GM19395 (cell line): ENCODE measurements at regions not wholly inside any gene's neighbourhood (a gene's known extent, or its start where the extent isn't known, plus 50 kb on each side); places are given as distances from the start of the nearest gene placed in this dataset.
"Not testable (repeated sequence)": the region's sequence is repeated elsewhere in the genome, so short reads cannot be mapped to it uniquely, and the experiment has no call there.

Source experiments
- ATAC-seq: cut with Tn5 transposase; IDR thresholded peaks from one replicate; pipeline ENCODE4 v1.9.1; 2021; ENCODE audit warnings: mild to moderate bottlenecking, moderate library complexity; ENCODE audit not compliant: unreplicated experiment

DNA sequence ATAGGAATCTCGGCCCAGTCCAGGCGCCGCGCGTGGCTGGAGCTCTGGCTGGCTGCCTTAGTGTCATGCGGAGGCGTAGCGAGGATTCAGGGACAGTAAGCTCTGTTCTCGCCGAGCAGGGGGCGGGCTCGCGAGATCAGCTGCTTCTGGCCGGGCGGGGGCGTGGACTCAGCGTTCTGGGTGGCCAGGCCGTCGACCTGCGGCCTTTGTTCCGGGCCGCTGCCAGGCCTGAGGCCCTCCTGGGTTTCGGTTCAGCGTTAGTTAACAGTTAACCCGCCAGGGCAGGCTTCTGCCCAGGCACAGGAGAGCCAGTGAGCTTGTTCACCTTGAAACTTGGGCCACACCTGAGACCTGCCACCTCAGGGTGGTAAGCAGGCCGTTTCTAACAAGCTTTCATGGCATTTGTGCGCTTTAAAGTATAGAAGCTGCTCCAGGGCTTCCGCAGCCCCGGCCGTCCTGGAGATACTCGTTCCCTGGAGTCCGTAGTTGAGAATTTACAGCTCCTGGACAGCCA, 332.2 kb upstream of the SGCG start:
- no peak for ATAC-seq

DNA sequence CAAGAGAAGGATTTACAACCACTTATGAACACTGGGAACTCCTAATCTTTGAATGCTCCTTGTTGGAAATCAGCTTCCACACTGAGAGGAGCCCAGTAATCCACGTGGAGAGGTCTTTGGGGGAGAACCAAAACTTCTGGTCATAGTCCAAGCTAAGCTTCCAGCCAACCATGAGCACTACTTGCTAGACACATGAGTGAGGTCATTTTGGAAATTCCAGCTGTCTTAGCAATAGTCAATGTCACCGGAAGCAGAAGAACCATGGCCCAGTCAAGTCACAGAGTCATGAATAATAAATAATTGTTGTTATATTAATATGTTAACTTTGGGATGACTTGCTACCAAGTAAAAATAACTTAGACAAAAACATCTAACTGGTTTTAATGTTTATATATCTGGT, 324.9 kb upstream of the SGCG start:
- no peak for ATAC-seq

DNA sequence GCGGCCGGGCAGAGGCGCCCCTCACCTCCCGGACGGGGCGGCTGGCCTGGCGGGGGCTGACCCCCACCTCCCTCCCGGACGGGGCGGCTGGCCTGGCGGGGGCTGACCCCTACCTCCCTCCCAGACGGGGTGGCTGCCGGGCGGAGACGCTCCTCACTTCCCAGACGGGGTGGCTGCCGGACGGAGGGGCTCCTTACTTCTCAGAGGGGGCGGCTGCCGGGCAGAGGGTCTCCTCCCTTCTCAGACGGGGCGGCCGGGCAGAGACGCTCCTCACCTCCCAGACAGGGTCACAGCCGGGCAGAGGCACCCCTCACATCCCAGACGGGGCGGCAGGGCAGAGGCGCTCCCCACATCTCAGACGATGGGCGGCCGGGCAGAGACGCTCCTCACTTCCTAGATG, 321.8 kb upstream of the SGCG start:
- ATAC-seq, result not testable (repeated sequence)

DNA sequence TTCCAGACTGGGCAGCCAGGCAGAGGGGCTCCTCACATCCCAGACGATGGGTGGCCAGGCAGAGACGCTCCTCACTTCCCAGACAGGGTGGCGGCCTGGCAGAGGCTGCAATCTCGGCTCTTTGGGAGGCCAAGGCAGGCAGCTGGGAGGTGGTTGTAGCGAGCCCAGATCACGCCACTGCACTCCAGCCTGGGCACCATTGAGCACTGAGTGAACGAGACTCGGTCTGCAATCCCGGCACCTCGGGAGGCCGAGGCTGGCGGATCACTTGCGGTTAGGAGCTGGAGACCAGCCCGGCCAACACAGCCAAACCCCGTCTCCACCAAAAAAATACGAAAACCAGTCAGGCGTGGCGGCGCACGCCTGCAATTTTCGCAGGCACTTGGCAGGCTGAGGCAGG, 321.4 kb upstream of the SGCG start:
- ATAC-seq, result not testable (repeated sequence)

DNA sequence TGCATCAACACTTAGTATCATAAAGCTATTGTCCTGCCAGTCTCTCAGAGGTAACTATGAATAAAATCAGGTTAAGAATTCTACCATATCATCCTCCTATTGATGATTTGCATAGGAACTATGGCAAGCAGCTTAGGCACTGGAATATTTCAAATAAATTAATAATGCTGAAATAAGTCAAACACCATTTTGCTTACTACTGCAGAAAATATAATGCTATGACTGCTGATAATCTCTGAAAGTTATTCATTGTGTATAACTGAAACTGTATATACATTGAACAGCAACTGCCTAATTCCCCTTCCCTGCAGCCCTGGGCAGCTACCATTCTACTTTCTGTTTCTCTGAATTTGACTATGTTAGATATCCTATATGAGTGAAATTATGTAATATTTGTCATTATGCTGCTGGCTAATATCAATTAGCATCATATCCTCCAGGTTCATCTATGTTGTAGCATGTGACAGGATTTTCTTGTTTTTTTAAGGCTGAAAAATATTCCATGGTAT, 318.8 kb upstream of the SGCG start:
- no peak for ATAC-seq

DNA sequence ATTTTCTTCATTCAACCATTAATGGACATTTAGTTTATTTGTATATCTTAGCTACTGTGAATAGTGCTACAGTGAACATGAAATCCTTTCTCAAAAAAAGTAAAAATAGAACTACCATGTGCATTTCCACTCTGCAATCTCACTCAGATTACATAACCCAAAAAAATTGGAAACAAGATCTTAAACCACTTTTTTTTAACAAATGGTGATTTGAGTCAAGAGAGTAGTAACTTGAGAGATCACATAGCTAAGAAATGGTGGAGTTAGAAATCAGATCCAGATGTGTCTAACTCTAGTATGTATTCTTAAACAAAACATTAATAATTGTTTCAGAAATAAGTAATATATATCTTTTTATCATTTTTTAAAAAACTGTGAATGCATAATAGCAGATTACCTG, 318.3 kb upstream of the SGCG start:
- no peak for ATAC-seq

DNA sequence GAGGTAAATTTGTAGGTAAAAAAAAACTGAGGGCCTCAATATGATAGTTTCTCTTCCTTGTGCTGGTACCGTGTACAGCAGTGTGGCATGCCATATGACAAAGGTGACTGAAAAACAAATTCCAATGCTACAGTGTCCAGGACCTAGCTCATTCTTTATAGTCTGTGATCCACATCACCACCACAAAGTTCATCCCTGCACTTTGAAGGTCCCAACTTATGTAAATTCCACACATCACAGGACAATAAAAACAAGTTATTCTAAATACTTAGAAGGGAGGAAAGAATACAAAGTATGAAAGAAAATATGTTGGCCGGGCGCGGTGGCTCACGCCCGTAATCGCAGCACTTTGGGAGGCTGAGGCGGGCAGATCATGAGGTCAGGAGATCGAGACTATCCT, 314.6 kb upstream of the SGCG start:
- no peak for ATAC-seq

DNA sequence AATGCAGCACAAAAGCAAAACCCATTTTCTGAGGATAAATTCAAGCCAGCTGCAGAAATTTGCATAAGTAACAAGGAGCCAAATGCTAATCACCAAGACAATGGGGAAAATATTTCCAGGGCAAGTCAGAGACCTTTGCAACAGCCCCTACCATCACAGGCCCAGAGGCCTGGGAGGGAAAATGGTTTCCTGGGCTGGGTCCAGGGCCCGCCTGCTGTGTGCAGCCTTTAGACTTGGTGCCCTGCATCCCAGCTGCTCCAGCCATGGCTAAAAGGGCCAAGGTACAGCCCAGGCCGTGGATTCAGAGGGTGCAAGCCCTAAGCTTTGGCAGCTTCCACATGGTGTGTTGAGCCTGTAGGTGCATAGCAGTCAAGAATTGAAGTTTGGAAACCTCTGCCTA, 309.5 kb upstream of the SGCG start:
- ATAC-seq, result no peak

DNA sequence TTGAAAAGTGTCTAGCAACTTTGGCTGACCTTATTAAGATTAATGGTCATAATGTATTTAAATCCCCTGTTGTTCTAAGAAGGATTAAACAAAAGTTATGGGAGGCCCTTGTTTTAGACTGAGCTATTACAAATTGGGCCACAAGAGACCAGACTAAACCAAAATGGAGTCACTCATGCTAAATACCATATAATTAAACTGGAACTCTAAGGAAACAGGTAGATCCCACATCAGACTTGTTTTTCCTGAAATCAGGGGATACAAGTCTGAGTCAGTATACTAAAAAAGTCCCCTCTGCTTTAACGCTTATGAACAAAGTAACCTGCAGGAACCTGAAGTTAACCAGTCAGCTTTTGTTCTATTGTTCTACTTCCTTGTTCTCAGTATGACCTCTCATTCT, 305.9 kb upstream of the SGCG start:
- ATAC-seq, result no peak

DNA sequence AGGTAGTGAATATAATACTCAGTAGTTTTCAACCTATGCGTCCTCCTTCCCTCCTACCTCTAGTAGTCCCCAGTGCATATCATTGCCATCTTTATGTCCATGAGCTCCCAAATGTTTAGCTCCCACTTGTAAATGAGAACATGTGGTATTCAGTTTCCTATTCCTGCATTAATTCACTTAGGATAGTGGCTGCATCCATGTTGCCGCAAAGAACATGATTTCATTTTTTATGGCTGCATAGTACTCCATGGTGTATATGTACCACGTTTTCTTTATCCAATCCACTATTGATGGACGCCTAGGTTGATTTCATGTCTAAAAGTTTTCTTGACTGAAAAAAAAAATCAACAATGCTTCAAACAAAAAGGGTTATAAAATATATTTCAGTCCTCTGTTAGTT, 303.4 kb upstream of the SGCG start:
- no peak for ATAC-seq

DNA sequence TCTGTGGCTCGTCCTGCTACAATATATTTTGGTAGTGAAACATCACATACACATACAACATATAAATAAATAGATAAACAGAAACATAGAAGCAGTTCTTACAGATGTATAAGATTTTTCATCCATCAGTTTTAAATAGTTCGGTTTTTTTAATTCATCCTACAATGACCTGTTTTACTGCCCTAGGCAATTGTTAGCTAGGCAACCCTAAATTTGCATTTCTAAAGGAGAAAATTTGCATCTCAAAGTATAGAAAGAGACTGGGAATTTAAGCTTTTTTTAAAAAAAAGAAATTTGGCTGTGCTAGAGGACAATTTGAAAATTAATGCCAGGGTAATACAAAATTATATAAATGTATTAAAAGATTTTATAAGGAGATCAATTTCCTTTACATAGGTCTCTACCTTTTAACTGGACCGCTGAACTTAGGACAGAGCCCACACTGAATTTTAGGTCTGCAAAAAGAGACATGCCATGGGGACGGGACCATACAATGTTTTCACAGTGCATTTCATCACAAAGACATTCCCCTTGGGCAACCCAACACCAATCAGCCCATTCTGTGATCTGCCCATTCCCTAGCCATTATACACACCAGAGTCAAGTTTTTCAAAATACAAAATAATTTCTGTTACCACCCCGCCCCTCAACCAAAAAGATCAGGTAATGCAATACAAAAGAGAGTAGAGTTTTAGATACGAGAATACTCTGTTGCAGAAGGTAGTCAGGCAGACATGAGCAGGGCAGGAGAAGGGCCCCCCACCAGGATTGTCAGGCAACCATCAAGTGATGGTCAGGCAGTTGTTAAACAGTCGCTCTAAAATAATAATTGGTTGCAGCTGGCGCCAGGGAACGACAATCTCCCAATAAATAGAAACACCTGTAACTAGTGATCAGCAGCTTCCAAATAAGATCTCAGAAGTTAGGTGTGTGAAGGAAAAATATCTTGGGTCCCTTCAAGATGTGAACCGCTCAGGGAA, 299.7 kb upstream of the SGCG start:
- no peak for ATAC-seq

DNA sequence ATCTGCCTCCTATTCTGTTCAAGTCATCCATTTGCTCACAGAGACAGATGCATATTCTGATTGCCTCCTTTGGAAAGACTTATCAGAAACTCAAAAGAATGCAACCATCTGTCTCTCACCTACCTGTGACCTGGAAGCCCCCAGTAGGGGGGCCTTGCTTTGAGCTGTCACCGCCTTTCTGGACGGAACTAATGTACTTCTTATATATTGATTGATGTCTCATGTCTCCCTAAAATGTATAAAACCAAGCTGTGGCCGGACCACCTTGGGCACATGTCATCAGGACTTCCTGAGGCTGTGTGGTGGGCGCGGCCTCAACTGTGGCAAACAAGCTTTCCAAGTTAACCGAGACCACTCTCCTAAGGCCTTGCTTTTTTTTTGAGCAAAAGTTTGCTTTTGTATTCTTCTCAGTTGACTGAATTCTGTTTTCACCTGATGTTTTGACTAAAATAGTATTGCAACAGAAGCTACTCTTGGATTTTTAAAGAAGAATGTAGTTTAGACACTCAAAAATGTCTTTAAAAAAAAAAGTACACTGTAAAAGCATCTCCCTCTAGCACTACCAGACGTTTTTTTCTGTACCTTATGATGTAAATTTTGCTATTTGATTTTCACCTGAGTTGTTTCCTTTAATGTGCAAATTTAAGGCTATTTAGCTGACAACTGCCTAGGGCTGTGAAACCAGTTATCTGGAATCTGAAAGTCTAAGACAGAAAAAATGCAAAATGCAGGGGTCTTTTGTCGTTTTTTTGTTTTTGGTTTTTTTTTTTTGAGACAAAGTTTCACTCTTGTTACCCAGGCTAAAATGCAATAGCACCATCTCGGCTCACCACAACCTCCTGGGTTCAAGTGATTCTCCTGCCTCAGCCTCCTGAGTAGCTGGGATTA, 298.8 kb upstream of the SGCG start:
- not testable (repeated sequence) for ATAC-seq

DNA sequence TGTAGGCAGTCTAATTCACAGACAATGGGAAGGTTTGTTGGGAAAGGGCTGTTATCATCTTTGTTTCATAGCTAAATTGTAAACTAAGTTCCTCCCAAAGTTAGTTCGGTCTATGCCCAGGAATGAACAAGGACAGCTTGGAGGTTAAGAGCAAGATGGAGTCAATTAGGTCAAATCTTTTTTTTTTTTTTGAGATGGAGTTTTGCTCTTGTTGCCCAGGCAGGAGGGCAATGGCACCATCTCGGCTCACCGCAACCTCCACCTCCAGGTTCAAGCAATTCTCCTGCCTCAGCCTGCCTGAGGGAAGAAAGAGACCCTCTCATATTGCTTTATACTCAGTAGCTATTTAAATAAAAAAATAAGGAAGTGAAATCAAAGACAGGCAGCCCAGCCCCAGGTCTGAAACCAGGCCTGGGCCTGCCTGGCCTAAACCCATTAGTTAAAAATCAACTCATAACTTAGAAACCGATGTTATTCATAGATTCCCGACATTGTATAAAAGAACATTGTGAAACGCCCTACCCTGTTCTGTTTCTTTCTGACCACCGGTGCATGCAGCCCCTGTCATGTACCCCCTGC, 297.4 kb upstream of the SGCG start:
- ATAC-seq, result peak; percentile 79

DNA sequence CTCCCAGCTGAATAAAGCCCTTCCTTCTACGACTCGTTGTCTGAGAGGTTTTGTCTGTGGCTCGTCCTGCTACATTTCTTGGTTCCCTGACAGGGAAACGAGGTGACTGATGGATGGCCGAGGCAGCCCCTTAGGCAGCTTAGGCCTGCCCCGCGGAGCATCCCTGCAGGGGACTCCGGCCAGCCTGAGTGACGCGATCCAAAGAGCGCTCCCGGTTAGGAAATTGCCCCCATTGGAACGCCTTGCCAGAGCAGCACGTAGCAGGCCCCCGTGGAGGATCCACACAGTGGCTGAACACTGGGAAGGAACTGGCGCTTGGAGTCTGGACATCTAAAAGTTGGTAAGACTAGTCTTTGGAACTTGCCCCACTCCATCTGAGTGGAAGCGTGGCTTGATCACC, 296.8 kb upstream of the SGCG start:
- no peak for ATAC-seq

DNA sequence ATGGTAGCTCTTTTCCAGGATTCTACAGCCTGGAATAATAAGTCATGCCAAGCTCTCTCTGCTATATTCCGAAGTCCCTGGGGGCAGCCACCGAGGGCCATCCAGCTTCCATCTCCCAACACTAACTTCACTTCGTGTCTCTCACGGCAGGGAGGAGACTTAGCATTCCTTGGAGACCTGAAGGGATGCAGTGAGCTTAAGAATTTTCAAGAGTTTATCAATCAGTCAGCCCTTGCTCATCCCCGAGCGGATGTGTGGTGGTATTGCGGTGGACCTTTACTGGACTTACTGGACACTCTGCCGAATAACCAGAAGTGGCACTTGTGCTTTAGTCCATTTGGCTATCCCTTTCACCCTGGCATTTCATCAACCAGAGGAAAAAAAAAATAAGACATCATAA, 294.7 kb upstream of the SGCG start:
- ATAC-seq, result not testable (repeated sequence)

DNA sequence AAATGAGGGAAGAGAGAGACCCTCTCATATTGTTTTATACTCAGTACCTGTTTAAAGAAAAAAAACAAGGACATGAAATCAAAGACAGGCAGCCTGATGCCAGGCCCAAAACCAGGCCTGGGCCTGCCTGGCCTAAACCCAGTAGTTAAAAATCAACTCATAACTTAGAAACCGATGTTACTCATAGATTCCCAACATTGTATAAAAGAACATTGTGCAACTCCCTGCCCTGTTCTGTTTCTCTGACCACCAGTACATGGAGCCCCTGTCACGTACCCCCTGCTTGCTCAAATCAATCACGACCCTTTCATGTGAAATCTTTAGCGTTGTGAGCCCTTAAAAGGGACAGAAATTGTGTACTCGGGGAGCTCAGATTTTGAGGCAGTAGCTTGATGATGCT, 291.4 kb upstream of the SGCG start:
- ATAC-seq, result not testable (repeated sequence)

DNA sequence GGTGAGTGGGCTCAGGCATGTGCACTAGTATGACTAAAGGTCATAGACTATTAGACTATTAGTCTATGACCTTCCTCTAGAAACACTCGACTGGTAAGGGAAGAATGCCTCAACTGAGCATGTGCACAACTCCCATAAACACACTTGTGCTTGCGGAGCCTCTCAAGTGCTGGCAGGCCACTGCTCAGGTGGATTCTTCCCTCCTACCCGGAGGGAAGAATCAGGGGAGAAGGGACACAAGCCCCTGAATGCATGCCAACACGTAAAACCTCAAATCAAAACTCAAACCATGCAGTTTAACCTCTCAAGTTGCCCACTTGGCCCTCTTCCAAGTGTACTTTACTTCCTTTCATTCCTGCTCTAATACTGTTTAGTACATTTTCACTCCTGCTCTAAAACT, 287.6 kb upstream of the SGCG start:
- ATAC-seq, result no peak

DNA sequence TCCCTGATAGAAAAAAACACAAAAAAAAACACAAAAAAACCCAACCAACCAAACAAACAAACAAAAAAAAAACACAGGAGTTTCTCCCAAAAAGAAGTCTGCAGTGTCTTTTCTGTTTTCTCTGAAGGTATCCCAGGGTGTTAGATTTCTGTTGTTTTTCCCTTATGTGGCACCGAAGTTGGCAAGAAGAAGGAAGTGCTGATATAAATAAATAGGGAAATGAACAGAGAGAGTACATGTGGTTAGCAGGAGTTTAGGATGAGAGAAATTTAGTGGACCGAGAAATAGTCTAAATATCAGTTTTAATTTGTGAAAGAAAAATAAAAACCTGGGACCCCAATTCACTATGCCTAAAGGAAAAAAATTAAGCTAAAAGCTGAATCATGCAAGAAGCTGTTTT, 287.0 kb upstream of the SGCG start:
- no peak for ATAC-seq

DNA sequence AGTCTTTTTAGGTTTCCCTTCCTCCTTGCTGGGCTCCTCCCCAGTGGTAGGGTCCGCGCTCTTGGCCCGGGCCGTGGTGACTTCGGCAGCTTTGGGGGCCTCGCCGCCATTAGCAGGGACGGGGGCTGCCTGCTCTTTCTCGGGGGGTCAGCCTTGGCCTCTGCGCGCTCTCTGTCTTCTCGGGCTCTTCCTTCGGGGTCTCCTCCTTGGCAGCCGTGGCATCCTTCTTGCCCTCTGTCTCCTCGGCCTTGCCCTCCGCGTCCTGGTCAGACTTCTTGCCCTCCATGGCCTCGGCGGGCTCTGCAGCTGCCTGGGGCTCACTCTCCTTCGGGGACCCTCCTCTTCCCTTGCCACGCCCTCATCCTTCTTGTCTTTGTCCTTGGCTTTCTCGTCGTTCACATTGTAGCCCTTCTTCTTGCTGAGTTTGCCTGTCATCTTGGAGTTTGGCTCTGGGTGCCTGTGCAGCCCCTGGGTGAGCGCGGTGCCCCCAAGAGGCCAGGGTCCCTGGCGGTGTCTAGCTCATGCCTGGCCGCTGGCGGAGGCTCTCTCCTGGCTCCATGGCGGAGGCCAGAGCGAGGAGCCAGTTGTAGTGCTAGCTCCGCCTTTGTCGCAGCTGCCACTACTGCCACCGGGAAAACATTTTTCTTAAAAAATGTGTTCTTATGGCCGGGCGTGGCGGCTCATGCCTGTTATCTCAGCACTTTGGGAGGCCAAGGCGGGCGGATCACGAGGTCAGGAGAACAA, 283.0 kb upstream of the SGCG start:
- ATAC-seq, result no peak

DNA sequence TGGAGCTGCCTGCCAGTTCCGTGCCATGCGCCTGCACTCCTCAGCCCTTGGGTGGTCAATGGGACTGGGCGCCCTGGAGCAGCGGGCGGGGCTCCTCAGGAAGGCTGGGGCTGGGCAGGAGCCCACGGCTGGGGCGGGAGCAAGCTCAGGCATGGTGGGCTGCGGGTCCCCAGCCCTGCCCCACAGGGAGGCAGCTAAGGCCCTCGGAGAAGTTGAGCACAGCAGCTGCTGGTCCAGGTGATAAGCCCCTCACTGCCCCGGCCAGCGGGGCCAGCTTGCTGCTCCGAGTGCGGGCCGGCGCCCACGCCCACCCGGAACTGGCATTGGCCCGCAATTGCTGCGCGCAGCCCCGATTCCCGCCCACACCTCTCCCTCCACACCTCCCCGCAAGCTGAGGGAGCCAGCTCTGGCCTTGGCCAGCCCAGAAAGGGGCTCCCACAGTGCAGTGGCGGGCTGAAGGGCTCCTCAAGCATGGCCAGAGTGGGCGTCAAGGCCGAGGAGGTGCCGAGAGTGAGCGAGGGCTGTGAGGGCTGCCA, 280.3 kb upstream of the SGCG start:
- not testable (repeated sequence) for ATAC-seq
